Osteocyte (in vitro differentiated cells): ENCODE measurements at regions not wholly inside any gene's neighbourhood (a gene's known extent, or its start where the extent isn't known, plus 50 kb on each side); places are given as distances from the start of the nearest gene placed in this dataset.

Experiments used
- DNase-seq: peaks from one replicate; pipeline ENCODE4 v3.0.0; 2021; ENCODE audit warnings: mixed read lengths; ENCODE audit not compliant: unreplicated experiment; ENCODE audit errors: extremely low spot score
- H3K27ac Mint-ChIP-seq: one replicate; pipeline ENCODE4 v1.8.0; 2021; ENCODE audit warnings: mild to moderate bottlenecking, mixed read lengths; ENCODE audit not compliant: unreplicated experiment
- H3K27me3 Mint-ChIP-seq: one replicate; pipeline ENCODE4 v1.8.0; 2021; ENCODE audit warnings: mixed read lengths; ENCODE audit not compliant: unreplicated experiment
- H3K36me3 Mint-ChIP-seq: one replicate; pipeline ENCODE4 v1.8.0; 2021; ENCODE audit warnings: mixed read lengths; ENCODE audit not compliant: unreplicated experiment
- H3K4me1 Mint-ChIP-seq: one replicate; pipeline ENCODE4 v1.8.0; 2021; ENCODE audit warnings: mixed read lengths; ENCODE audit not compliant: unreplicated experiment
- H3K4me3 Mint-ChIP-seq: one replicate; pipeline ENCODE4 v1.8.0; 2021; ENCODE audit warnings: mild to moderate bottlenecking, moderate library complexity, mixed read lengths; ENCODE audit not compliant: unreplicated experiment
- H3K9me3 Mint-ChIP-seq: one replicate; pipeline ENCODE4 v1.8.0; 2021; ENCODE audit warnings: mixed read lengths; ENCODE audit not compliant: unreplicated experiment
- CTCF ChIP-seq: fragments of 200-600 bp; sonication (generic); IDR thresholded peaks from 2 replicates; pipeline ENCODE4 v1.5.0; 2021; ENCODE audit warnings: antibody characterized with exemption, mild to moderate bottlenecking, moderate library complexity

- Mint-ChIP-seq H3K9me3 (no peaks in the 10 kb centered on the region), H3K4me1 (peaks cover 27% of the 10 kb centered on the region), H3K27me3 (peaks cover 37% of the 10 kb centered on the region), H3K36me3 (no peaks in the 10 kb centered on the region), H3K27ac (peak overlapping the region; percentile 92), H3K4me3 (no peak overlapping the region)
- no peak for DNase-seq
- no peak for TF ChIP-seq CTCF
Measured at GRCh38 chr15:70475921-70476320, 287.4 kb downstream of the UACA start.

GRCh38 chr15:70475407-70475781 lies 288.0 kb downstream of the UACA start:
- no peak for TF ChIP-seq CTCF
- H3K4me3 Mint-ChIP-seq, result peak overlapping the region; percentile 54
- H3K9me3 Mint-ChIP-seq, result no peaks in the 10 kb centered on the region

GRCh38 chr15:70474471-70475406 lies 288.6 kb downstream of the UACA start:
- Mint-ChIP-seq H3K27ac (peak overlapping the region; percentile 92), H3K4me1 (peaks cover 28% of the 10 kb centered on the region), H3K9me3 (no peaks in the 10 kb centered on the region), H3K27me3 (peaks cover 40% of the 10 kb centered on the region), H3K36me3 (no peaks in the 10 kb centered on the region), H3K4me3 (peak overlapping the region; percentile 54)
- TF ChIP-seq CTCF, result no peak
- no peak for DNase-seq

More at GRCh38 chr15:70475407-70475781, 288.0 kb downstream of the UACA start:
- Mint-ChIP-seq H3K27me3 (peaks cover 39% of the 10 kb centered on the region), H3K36me3 (no peaks in the 10 kb centered on the region), H3K4me1 (peaks cover 27% of the 10 kb centered on the region), H3K27ac (peak overlapping the region; percentile 92)
- DNase-seq, result no peak

- TF ChIP-seq CTCF, result no peak
- peaks cover 47% of the 10 kb centered on the region for H3K27me3 Mint-ChIP-seq
- H3K4me1 Mint-ChIP-seq, result peaks cover 28% of the 10 kb centered on the region
- H3K4me3 Mint-ChIP-seq, result no peak overlapping the region
- H3K27ac Mint-ChIP-seq, result no peak overlapping the region
- DNase-seq, result no peak
- H3K9me3 Mint-ChIP-seq, result no peaks in the 10 kb centered on the region
- H3K36me3 Mint-ChIP-seq, result no peaks in the 10 kb centered on the region
Measured at GRCh38 chr15:70473581-70474370, 289.6 kb downstream of the UACA start.

- Mint-ChIP-seq H3K9me3 (no peaks in the 10 kb centered on the region), H3K36me3 (no peaks in the 10 kb centered on the region), H3K27me3 (peaks cover 53% of the 10 kb centered on the region), H3K4me3 (no peak overlapping the region), H3K4me1 (peaks cover 26% of the 10 kb centered on the region), H3K27ac (no peak overlapping the region)
- no peak for DNase-seq
- TF ChIP-seq CTCF, result no peak
Measured at GRCh38 chr15:70471517-70471916, 291.8 kb downstream of the UACA start.
